OCI-LY7 (cell line): ENCODE measurements at regions not wholly inside any gene's neighbourhood (a gene's known extent, or its start where the extent isn't known, plus 50 kb on each side); places are given as distances from the start of the nearest gene placed in this dataset.

Source experiments
- BruUV-seq: library from RNA; stranded (reverse); fragments of 400-500 nt; replicated peaks from 2 replicates; lab custom pipeline; 2021; lab: Mats Ljungman, UMichigan
- CTCF ChIA-PET: fragments of 300-600 bp; sonication (Branson Sonifier 250); formaldehyde crosslinking; loops from one replicate; lab custom pipeline; 2022; ENCODE audit warnings: antibody characterized with exemption; ENCODE audit not compliant: unreplicated experiment; lab: Charles Lee
- POLR2A ChIA-PET: fragments of 300-600 bp; sonication (Branson Sonifier 250); formaldehyde crosslinking; loops from one replicate; lab custom pipeline; 2022; ENCODE audit warnings: antibody characterized with exemption; lab: Charles Lee
- DNase-seq: peaks from one replicate; pipeline ENCODE4 v3.0.0-alpha.2; 2015; ENCODE audit warnings: low spot score
- H2AFZ ChIP-seq: fragments of 200-600 bp; sonication (generic), shearing (Covaris generic); 2 replicates; pipeline ENCODE4 v1.6.1; 2014; ENCODE audit warnings: mild to moderate bottlenecking, antibody characterized with exemption, low read length, moderate library complexity
- H3K27ac ChIP-seq: fragments of 200-600 bp; sonication (generic); 2 replicates; pipeline ENCODE4 v1.5.1; 2014; ENCODE audit warnings: mixed run types, low read depth, mild to moderate bottlenecking, moderate library complexity, low read length, inconsistent platforms; ENCODE audit not compliant: poor library complexity, severe bottlenecking
- H3K36me3 ChIP-seq: fragments of 200-600 bp; sonication (generic); 2 replicates; pipeline ENCODE4 v1.6.1; 2014; ENCODE audit warnings: mild to moderate bottlenecking, antibody characterized with exemption, low read length, moderate library complexity, mixed read lengths; ENCODE audit not compliant: insufficient read depth
- H3K4me1 ChIP-seq: fragments of 200-600 bp; sonication (generic); 2 replicates; pipeline ENCODE4 v1.5.1; 2014; ENCODE audit warnings: mild to moderate bottlenecking, low read length; ENCODE audit not compliant: insufficient read depth, poor library complexity, severe bottlenecking
- H3K4me2 ChIP-seq: fragments of 200-600 bp; sonication (generic); 2 replicates; pipeline ENCODE4 v1.6.1; 2014; ENCODE audit warnings: mild to moderate bottlenecking, low read length
- H3K4me3 ChIP-seq: fragments of 200-600 bp; sonication (generic); 2 replicates; pipeline ENCODE4 v1.5.1; 2014; ENCODE audit warnings: mild to moderate bottlenecking, low read depth, low read length; ENCODE audit not compliant: poor library complexity, severe bottlenecking
- H3K79me2 ChIP-seq: fragments of 200-600 bp; sonication (generic); 2 replicates; pipeline ENCODE4 v1.6.1; 2016; ENCODE audit warnings: low read depth, mild to moderate bottlenecking, low read length, moderate library complexity, mixed read lengths; ENCODE audit not compliant: insufficient read depth
- H3K9me2 ChIP-seq: fragments of 200-600 bp; sonication (generic); 2 replicates; pipeline ENCODE4 v1.6.1; 2016; ENCODE audit warnings: mild to moderate bottlenecking, low read length, mixed read lengths; ENCODE audit not compliant: insufficient read depth
- H3K9me3 ChIP-seq: fragments of 200-600 bp; sonication (generic); 2 replicates; pipeline ENCODE4 v1.6.1; 2014; ENCODE audit warnings: mild to moderate bottlenecking, mixed run types, low read length, mixed read lengths
- H4K20me1 ChIP-seq: fragments of 200-600 bp; sonication (generic); 2 replicates; pipeline ENCODE4 v1.6.1; 2014; ENCODE audit warnings: mild to moderate bottlenecking, antibody characterized with exemption, low read length, moderate library complexity, mixed read lengths; ENCODE audit not compliant: insufficient read depth
- EZH2phosphoT487 ChIP-seq: fragments of 200-600 bp; sonication (generic); IDR thresholded peaks from 2 replicates; pipeline ENCODE4 v1.6.1; 2018; ENCODE audit warnings: low read depth, borderline replicate concordance, mild to moderate bottlenecking, mixed run types, antibody characterized with exemption, low read length, moderate library complexity, mixed read lengths
- intact Hi-C: fragments of 100-400 bp; cut with micrococcal nuclease; formaldehyde crosslinking; loops from one replicate; pipeline ENCODE4 v1.10.0; 2022; ENCODE audit not compliant: unreplicated experiment
- TF ChIP-seq, protein P1 (sequence below): fragments of 200-600 bp; sonication (generic); conservative IDR thresholded peaks from 2 replicates; pipeline ENCODE4 v1.5.1; 2014; ENCODE audit warnings: mild to moderate bottlenecking, antibody characterized with exemption, low read length, moderate library complexity, mixed read lengths

DNA sequence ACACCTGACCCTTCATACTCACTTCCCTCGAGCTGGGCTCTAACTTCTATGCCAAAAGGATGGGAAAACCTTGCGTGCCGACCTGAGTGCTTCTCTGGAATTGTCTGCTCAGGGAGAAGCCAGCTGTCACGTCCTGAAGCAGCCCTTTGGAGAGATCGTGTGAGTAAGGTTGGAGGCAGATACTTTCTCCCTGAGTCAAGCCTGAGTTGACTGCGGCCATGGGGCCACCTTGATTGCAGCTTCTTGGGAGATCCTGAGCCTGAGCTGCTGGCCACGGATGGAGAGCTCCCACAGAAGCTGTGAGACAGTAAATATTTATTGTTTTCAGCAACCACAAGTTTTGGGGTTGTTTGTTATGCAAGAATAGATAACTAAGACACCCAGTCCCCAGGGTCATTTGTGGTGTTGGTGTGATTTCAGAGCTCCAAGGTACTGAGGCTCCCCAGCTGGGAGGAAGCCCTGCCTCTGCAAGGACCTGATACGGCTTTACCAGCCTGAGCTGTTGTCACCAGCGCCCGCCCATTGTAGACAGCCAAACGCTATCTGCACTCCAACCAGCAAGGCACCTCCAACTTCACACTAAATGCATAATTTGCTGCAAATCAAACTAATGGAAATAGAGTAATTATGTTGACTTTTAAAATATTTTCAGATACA, 531.6 kb downstream of the PTPRU start:
- H2AFZ ChIP-seq = no peak overlapping the region
- H3K4me2 ChIP-seq = no peak overlapping the region
- no peaks in the 10 kb centered on the region for H3K9me2 ChIP-seq
- no TSS peak for BruUV-seq
- H3K36me3 ChIP-seq = no peaks in the 10 kb centered on the region
- TF ChIP-seq, protein P1, sequence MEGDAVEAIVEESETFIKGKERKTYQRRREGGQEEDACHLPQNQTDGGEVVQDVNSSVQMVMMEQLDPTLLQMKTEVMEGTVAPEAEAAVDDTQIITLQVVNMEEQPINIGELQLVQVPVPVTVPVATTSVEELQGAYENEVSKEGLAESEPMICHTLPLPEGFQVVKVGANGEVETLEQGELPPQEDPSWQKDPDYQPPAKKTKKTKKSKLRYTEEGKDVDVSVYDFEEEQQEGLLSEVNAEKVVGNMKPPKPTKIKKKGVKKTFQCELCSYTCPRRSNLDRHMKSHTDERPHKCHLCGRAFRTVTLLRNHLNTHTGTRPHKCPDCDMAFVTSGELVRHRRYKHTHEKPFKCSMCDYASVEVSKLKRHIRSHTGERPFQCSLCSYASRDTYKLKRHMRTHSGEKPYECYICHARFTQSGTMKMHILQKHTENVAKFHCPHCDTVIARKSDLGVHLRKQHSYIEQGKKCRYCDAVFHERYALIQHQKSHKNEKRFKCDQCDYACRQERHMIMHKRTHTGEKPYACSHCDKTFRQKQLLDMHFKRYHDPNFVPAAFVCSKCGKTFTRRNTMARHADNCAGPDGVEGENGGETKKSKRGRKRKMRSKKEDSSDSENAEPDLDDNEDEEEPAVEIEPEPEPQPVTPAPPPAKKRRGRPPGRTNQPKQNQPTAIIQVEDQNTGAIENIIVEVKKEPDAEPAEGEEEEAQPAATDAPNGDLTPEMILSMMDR = no peak
- no peak for TF ChIP-seq EZH2phosphoT487
- no peaks in the 10 kb centered on the region for H3K79me2 ChIP-seq
- no peak for DNase-seq
- H3K4me1 ChIP-seq = no peaks in the 10 kb centered on the region
- H3K4me3 ChIP-seq = no peak overlapping the region
- H3K27ac ChIP-seq = no peak overlapping the region
- intact Hi-C loops = no loop called here
- CTCF ChIA-PET = no interaction called here
- no peaks in the 10 kb centered on the region for H3K9me3 ChIP-seq
- no peaks in the 10 kb centered on the region for H4K20me1 ChIP-seq
- POLR2A ChIA-PET = no interaction called here

DNA sequence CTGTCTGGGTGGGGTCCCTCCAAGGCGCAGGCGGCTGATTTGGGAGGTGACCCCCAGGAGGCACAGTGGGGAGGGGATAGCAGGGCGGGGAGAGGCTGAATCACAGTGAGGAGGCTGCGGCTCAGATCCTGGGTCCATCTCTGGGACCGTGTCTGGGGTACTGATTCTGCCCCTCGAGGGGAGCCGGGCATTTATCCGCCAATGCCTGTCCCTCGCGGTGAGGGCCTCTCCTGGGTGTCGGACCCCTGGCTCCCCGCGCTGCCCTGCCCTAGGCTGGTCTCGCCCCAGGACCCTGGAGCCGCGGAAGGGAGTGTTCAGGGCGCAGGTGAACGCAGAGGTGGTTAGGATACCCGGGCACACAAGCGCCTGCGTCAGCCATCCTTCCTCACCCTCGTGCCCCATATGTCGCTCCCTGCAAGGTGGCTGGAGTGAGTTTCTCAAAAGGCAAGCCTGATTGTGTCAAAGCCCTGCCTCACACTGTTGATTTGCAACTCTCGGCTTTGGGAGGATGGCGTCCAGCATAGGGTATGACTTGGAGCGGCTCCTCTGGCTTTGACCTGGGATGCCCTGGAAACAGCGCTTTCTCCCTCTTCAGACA, 530.9 kb downstream of the PTPRU start:
- CTCF ChIA-PET = no interaction called here
- BruUV-seq = no TSS peak
- Histone ChIP-seq H3K9me2 (no peaks in the 10 kb centered on the region), H4K20me1 (no peaks in the 10 kb centered on the region), H3K27ac (no peak overlapping the region), H3K4me1 (no peaks in the 10 kb centered on the region), H3K79me2 (no peaks in the 10 kb centered on the region), H2AFZ (no peak overlapping the region), H3K9me3 (no peaks in the 10 kb centered on the region), H3K4me3 (no peak overlapping the region), H3K4me2 (no peak overlapping the region), H3K36me3 (no peaks in the 10 kb centered on the region)
- intact Hi-C loops = no loop called here
- no peak for DNase-seq
- no peak for TF ChIP-seq EZH2phosphoT487
- TF ChIP-seq, protein P1 = no peak
- POLR2A ChIA-PET = no interaction called here

DNA sequence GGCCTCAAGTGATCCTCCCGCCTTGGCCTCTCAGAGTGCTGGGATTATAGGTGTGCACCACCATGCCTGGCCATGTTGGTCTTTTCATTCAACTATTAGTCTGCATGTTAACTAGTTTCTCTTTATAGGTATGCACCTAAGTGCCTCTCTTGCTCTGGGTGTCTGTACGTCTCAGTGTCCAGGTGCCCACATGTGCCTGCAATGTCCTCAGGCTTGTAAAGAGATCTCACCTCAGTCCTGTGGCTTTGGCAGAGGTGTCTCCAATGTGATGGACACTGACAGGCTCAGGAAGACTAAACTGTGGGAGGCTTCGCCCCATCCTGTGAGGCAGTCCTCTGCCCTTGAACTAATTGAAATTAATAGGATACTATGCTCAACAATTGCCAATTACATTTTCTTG, 526.3 kb downstream of the PTPRU start:
- POLR2A ChIA-PET = no interaction called here
- intact Hi-C loops = no loop called here
- H3K9me2 ChIP-seq = no peaks in the 10 kb centered on the region
- no TSS peak for BruUV-seq
- no peak overlapping the region for H3K4me3 ChIP-seq
- no peak for DNase-seq
- H3K79me2 ChIP-seq = no peaks in the 10 kb centered on the region
- H3K4me2 ChIP-seq = no peak overlapping the region
- no peak for TF ChIP-seq EZH2phosphoT487
- TF ChIP-seq, protein P1 = no peak
- no peaks in the 10 kb centered on the region for H3K9me3 ChIP-seq
- H3K36me3 ChIP-seq = no peaks in the 10 kb centered on the region
- CTCF ChIA-PET = no interaction called here
- H2AFZ ChIP-seq = no peak overlapping the region
- no peaks in the 10 kb centered on the region for H4K20me1 ChIP-seq
- no peak overlapping the region for H3K27ac ChIP-seq
- no peaks in the 10 kb centered on the region for H3K4me1 ChIP-seq
